GM21737 (cell line): ENCODE measurements at regions not wholly inside any gene's neighbourhood (a gene's known extent, or its start where the extent isn't known, plus 50 kb on each side); places are given as distances from the start of the nearest gene placed in this dataset.

Experiments used
- ATAC-seq: cut with Tn5 transposase; IDR thresholded peaks from one replicate; pipeline ENCODE4 v1.9.1; 2021; ENCODE audit warnings: mild to moderate bottlenecking, moderate library complexity; ENCODE audit not compliant: unreplicated experiment

DNA sequence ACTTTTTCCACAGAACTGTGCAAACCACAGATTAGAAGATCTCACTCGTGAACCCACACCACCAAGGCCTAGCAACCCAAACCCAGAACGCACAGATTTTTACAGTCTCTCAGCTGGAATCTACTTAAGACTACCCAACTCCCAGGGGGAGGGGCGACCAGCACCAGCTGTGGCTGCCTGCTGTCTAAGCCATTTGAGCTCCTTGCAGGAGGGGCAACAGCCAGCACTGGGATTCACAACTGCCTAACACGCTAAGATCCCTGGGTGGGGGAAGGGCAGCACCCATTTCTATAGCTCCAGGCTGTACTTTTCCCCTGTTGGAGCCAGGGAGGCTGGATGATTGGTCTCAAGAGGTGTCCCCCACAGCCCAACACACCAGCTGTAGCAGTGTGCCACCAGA is 368.8 kb downstream of the SUCLA2 start:
- ATAC-seq: no peak

GRCh38 chr13:47628666-47629065 is 372.4 kb downstream of the SUCLA2 start:
- ATAC-seq: no peak

GRCh38 chr13:47623862-47624261 is 377.2 kb downstream of the SUCLA2 start:
- ATAC-seq: no peak

- no peak for ATAC-seq
These were observed 379.1 kb downstream of the SUCLA2 start for GRCh38 chr13:47621931-47622330.

DNA sequence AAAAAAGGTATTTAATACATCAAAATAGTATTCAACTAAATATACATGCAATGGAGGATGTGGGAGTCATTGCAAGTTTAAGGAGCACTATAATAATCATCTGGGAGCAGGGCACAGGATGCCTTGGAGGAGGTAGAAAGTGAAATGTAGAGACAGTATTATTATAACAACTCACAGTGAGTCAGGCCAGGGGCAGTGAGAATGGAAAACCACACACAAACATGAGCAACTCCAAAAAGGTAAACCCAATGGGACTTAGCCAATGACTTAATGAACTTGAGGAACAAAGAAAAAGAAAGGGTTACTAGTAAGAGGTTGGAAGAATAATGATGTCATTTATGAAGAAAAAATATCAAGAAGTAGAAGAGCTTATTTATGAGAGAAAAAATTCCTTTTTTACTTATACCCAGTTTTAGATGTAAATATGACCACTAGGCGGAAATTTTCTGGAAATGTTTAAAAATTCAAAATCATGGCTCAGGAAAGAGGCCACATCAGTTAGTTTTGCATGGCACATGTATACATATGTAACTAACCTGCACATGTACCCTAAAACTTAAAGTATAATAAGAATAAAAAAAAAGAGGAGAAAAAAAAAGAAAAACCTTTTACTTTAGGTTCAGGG is 389.3 kb downstream of the SUCLA2 start:
- ATAC-seq: no peak

GRCh38 chr13:47610687-47611086 is 390.4 kb downstream of the SUCLA2 start:
- ATAC-seq: no peak

- no peak for ATAC-seq
These were observed 397.7 kb downstream of the SUCLA2 start for GRCh38 chr13:47603365-47603764.

DNA sequence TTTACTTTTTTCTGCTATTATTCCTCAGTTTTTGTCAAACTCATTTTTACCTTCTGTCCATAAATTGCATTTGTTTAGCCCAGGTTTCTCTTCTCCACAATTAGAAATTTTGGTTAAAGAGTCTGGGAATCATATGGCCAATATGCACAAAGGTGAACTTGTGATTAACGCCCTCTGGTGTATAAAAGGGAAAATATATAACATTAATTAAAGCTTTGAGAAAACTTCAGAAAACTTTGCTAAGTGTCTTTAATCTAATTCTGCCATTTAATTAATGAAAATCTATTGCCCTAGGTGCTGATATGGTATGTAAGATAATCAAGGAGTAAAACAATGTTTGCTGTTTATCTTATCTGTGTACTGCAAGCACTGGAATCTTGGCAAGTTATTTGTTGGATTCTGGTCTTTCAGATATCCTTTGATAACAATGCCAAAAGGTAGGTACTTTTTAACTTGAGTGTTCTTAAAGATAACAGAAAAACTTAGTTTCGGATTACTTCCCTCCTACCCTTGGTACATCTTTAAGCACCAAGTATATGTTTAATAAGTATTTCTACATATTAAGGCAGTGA is 402.6 kb downstream of the SUCLA2 start:
- no peak for ATAC-seq

GRCh38 chr13:47594833-47595232 is 406.2 kb downstream of the SUCLA2 start:
- no peak for ATAC-seq

- ATAC-seq: no peak
These were observed 408.8 kb downstream of the SUCLA2 start for GRCh38 chr13:47592256-47592655.

- ATAC-seq: no peak
These were observed 412.4 kb downstream of the SUCLA2 start for GRCh38 chr13:47588676-47589075.

DNA sequence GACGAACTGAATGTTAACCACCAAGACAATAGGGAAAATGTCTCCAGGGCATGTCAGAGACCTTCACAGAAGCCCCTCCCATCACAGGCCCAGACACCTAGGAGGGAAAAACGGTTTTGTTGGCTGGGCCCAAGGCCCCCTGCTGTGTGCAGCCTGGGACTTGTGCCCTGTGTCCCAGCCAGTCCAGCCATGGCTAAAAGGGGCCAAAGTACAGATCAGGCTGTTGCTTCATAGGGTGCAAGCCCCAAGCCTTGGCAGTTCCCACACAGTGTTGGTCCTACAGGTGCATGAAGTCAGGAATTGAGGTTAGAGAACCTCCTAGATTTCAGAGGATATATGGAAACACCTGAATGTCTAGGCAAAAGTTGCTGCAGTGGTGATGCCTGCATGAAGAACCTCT is 428.7 kb downstream of the SUCLA2 start:
- no peak for ATAC-seq

DNA sequence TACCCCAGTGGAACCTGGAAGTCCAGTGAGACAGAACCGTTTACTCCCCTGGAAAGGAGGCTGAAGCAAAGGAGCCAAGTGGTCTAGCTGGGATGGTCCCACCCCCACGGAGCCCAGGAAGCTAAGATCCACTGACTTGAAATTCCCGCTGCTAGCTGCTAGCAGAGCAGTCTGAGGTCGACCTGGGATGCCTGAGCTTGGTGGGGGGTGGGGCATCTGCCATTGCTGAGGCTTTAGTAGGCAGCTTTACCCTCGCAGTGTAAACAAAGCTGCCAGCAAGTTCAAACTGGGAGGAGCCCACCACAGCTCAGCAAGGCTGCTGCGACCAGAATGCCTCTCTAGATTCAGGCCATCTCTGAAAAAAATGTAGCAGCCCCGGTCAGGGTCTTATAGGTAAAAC is 437.0 kb downstream of the SUCLA2 start:
- no peak for ATAC-seq

- ATAC-seq: no peak
These were observed 444.4 kb downstream of the SUCLA2 start for GRCh38 chr13:47556703-47557102.

DNA sequence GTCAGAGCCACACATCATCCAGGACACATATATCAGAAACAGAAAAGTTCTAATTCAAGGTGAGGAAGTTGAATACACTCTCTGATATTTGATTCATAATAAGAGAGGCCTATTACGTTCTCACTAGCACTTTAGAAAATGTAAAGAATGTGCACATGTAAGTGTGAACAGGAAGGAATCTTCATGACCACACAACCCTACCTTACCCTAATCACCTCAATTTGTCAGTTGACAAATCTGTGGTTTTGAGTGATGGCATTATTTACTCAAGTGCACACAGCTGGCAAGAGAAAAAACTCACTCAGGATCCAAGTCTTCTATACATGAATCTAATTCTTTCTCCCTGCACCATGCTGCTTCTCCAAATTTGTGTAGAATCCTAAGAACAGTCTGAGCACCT is 445.8 kb downstream of the SUCLA2 start:
- ATAC-seq: no peak

DNA sequence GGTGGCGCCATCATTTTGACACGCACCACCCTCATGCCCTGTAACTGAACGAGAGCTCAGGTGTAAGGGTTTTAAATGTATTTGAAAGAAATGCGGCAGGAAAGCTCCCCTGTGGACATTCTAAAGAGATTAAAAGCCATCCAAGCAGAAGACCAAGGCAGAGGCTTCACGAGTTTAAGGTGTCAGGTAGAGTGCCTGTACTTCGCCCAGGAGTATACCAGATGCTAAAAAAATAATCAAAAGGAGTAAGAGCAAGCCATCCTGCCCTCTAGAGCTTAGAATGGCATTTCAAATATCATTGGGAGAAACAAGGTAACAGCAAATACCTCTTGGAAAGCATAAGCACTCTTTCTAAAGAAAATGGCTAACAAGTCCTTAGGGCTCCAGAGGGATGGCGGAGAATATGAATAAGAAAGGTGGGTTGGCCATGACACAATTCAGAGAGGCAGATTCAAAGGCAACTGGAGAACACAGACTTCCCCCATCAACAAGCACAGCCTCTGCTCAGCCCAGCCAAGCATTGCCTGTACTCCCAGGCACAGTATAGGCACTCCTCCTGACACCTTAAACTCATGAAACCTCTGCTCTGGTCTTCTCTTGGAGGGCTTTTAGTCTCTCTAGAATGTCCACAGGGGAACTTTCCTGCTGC is 447.6 kb downstream of the SUCLA2 start:
- no peak for ATAC-seq

DNA sequence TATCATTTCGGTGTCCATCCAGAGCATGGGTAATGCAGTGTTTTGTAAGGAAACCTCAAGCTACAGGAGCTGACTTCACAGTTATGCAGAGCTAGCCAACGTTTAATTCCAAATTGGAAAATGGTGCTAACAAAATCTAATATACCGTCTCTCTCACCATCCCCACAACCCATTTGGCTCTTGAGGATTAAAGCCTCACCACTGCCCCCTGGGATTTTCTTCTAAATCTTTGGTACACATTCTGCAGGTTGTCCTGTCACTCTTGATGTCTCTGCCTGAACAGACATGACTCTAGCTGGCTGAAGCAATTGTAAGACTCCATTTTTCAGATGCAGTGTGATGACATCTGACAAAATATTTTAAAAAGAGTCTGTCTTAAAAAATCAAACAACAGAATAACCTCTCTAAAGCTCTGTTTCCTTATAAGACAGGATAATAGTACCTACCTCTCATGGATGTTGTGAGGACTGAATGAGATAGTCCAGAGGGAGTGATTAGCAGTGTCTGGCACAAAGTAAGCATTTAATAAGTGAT is 451.8 kb downstream of the SUCLA2 start:
- no peak for ATAC-seq

- ATAC-seq: no peak
These were observed 452.7 kb downstream of the SUCLA2 start for GRCh38 chr13:47548294-47548840.

DNA sequence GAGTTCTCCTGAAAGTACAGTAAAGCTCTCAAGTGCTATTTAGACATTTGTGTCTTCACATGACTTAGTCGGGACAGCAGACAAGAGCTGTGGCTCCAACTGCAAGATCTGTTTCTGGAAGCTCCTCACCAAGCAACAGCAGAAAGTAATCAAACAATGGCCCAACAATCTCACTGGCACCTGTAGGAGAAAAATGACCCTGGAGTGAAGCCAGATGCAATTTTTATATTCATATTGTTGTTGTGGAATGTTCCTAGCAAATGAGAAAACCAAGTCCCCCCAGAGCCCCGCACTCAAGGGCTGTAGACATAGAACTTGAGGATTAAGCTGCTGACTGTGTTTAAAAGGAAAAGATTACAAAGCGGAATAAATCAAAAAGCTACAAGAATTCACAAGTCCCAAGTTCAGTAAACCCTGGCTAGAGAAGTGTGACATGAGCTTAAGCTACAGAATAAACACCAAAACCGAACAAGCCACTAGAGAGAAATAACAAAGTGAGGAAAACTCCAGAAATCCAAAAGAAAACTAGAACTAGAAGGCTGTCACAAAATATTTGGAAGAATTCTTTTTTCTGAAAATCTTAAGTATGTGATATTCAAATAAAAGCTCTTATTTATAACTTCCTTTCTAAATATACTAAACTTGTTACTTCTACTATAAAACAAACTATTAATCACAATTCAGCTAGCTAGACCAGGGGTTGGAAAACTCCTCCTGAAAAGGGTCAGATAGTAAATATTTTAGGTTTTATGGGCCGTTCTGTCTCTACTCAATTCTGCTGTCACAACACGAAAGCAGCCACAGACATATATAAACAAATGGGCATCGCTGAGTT is 454.5 kb downstream of the SUCLA2 start:
- no peak for ATAC-seq

DNA sequence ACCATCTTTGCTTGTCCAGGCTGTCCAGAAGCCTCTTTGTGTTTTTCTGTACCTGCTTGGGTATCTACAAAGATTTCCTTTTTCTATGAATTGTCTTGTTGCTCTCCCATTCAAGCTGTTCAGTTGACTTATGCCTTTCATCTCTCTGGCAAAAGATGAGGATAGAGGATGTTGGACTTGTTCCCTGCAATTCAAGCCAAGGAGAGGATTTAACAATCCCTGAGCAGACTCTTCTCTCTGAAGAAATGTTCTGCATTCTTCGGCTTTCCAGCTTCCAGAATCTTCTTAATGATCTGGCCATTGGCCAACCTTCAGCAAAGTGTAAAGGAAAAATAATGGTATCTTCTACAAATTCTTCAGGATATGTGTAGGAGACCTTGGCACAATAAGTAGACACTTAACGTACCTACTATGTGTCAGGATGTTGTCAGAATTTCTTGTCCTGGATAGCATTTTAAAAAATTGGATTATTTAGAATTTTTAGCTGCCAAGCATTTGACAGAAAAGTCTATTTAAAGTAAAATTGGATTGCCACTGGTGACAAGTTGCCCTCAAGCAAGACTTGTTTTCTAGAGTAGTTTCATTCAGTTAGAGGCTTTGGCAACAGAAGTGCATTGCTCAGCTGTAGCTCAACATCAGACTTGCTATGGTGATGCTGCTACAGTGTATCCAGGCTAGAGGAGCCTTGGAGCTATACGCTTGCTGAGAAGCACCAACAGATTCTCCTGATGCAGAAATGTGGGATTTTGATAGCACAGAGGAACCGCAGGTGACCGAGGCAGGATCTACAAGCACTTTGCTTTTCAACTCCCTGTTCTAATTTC is 455.7 kb downstream of the SUCLA2 start:
- ATAC-seq: no peak
